Ovary (tissue), 3 donors: ENCODE measurements at regions not wholly inside any gene's neighbourhood (a gene's known extent, or its start where the extent isn't known, plus 50 kb on each side); places are given as distances from the start of the nearest gene placed in this dataset.

Experiments
- CTCF ChIP-seq, 3 donors: fragments of 450-650 bp in 2 of 3; fragments of 200-600 bp in 1 of 3; IDR thresholded peaks; one replicate each; pipeline versions ENCODE4 v1.5.1 to v1.8.0; 2016 to 2022; ENCODE audit warnings: antibody characterized with exemption in 3 of 3, mild to moderate bottlenecking in 1 of 3
- EP300 ChIP-seq: sonication (generic); formaldehyde crosslinking; IDR thresholded peaks from one replicate; pipeline ENCODE4 v1.6.1; 2017; ENCODE audit warnings: antibody characterized with exemption
- POLR2A ChIP-seq: fragments of 450-650 bp; IDR thresholded peaks from one replicate; pipeline ENCODE4 v1.6.1; 2017; ENCODE audit warnings: antibody characterized with exemption, mild to moderate bottlenecking, moderate library complexity
- donor health status: DM: no; HTN: no; CAD: no.

DNA sequence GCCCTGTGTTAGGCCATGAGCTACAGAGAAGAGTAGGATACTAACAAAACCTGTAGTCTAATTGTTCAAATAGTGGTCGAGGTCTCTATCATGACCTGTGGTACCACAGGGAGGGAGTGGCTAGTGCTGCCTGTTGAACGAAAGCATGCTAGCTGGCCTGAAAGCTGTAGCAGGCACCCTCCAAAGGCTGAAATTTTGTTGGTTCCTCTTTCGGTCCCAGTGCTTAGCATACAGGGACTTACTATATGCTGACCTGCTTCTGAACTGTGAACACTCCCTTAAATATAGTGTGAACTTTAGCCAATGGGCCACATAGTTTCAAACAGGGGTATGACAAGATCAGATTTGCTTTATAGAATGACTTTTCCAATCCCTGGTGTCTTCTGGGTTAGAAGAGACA, 113.4 kb downstream of the PJA1 start:
- TF ChIP-seq CTCF (IDR thresholded peaks at IDR 0.05), result no peak
- no peak for TF ChIP-seq EP300
- no peak for TF ChIP-seq POLR2A
